ENCODE measurements at regions not wholly inside any gene's neighbourhood (a gene's known extent, or its start where the extent isn't known, plus 50 kb on each side); places are given as distances from the start of the nearest gene placed in this dataset.

- DNase-seq, result no peak
- TF ChIP-seq POLR2A (IDR thresholded peaks at IDR 0.05; ENCODE audit: low read length), result no peak
- TF ChIP-seq GATA1 (IDR thresholded peaks at IDR 0.05; ENCODE audit: low read depth, low read length), result no peak
These were observed 281.4 kb upstream of the VLDLR start for GRCh38 chr9:2340046-2340760.

- TF ChIP-seq GATA1 (IDR thresholded peaks at IDR 0.05; ENCODE audit: low read depth, low read length), result no peak
- no peak for TF ChIP-seq POLR2A (IDR thresholded peaks at IDR 0.05; ENCODE audit: low read length)
- DNase-seq, result no peak
These were observed 280.5 kb upstream of the VLDLR start for GRCh38 chr9:2341126-2341525.

DNA sequence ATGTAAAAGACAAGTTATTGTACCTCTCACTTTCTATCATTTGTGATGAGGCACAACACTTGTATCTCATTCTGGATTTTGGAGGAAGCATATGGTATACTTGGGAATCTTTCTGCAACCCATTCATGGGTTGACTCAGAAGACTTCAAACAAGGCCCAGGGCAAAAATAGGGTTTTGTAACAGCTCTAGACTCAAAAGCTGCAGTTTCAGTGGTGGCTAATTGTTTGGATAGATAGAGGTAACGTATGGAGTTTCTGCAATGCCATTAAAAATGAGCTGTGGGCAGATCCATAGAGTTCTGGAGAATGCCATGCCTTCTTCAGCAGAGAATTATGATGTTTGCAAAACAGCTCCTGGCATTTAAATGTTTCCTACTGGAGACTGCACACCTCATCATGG is 279.6 kb upstream of the VLDLR start:
- no peak for DNase-seq
- TF ChIP-seq POLR2A (IDR thresholded peaks at IDR 0.05; ENCODE audit: low read length) (no peak), GATA1 (IDR thresholded peaks at IDR 0.05; ENCODE audit: low read depth, low read length) (no peak)

DNA sequence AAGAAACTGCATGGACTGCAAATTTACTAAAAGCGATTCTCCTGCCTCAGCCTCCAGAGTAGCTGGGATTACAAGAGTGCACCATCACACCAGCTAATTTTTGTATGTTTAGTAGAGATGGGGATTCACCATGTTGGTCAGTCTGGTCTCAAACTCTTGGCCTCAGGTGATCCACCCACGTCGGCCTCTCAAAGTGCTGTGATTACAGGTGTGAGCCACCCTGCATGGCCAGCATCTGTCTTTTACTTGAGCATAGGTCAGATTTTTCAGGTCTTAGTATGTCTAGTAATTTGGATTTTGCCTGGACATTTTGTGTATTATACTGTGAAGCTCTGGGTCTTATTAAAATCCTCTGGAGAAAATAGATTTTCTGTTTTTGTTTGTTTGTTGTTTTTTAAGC is 277.8 kb upstream of the VLDLR start:
- no peak for DNase-seq
- TF ChIP-seq POLR2A (IDR thresholded peaks at IDR 0.05; ENCODE audit: low read length), result no peak
- TF ChIP-seq GATA1 (IDR thresholded peaks at IDR 0.05; ENCODE audit: low read depth, low read length), result no peak

DNA sequence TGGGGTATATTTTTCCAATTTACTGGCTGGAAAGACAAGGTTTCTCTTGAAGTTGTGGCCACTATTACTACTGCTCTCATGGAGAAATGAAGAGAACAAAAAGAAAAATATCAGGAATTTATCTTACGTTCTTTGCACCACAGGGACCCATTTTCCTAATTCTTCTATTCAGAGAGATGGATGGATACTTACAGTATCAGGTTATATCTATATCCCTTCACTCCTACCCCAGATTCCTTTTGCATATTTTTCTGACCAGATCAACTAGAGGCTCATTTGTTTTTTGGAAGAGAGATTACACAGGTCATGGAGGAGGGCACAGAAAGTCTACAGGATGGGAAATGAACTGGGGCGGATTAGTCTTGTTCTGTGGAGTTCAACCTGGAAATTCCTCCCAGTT is 277.2 kb upstream of the VLDLR start:
- DNase-seq, result no peak
- TF ChIP-seq GATA1 (IDR thresholded peaks at IDR 0.05; ENCODE audit: low read depth, low read length), result no peak
- TF ChIP-seq POLR2A (IDR thresholded peaks at IDR 0.05; ENCODE audit: low read length), result no peak

DNA sequence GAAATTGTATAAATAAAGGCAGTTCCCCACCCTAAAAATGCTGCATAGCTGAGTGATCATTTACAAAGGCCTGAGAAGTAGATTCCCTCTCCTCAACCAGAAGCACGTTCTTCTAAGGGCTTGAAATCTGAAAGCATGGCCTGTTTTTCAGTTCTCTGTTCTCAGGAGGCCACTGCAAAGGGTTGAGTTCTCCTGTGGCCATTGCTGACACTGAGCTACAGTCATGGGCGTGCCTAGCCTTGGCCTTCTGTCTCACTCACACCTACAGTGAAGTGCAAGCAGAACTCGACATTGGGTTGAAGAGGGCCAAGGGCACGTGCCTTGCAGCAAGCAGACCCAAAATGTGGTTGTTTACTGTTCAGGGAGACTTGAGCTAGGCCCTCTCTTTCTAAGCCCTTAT is 276.6 kb upstream of the VLDLR start:
- TF ChIP-seq GATA1 (IDR thresholded peaks at IDR 0.05; ENCODE audit: low read depth, low read length), result no peak
- no peak for TF ChIP-seq POLR2A (IDR thresholded peaks at IDR 0.05; ENCODE audit: low read length)
- no peak for DNase-seq

- TF ChIP-seq GATA1 (IDR thresholded peaks at IDR 0.05; ENCODE audit: low read depth, low read length) (no peak), POLR2A (IDR thresholded peaks at IDR 0.05; ENCODE audit: low read length) (no peak)
- no peak for DNase-seq
These were observed 275.2 kb upstream of the VLDLR start for GRCh38 chr9:2346277-2346913.

- TF ChIP-seq GATA1 (IDR thresholded peaks at IDR 0.05; ENCODE audit: low read depth, low read length) (no peak), POLR2A (IDR thresholded peaks at IDR 0.05; ENCODE audit: low read length) (no peak)
- no peak for DNase-seq
These were observed 270.3 kb upstream of the VLDLR start for GRCh38 chr9:2351324-2351723.

DNA sequence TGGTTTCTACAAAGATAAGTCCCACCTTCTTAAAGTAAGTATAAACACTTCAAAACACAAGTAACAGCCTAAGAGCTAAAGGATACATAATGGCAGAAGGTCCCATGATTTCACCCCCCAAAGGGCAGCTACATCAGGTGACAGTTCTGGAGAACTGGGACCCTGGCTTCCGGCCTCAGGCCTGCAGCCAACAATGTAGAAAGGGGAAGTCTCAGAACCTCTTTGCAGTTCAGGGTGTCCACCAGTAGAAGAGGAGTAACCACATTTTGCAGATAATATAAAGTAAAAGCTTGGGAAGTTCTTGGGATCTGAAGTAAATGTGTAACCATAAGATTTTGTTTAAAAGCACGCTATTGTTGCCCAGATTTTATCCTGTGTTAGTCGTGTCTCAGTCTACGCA is 267.4 kb upstream of the VLDLR start:
- TF ChIP-seq POLR2A (IDR thresholded peaks at IDR 0.05; ENCODE audit: low read length) (no peak), GATA1 (IDR thresholded peaks at IDR 0.05; ENCODE audit: low read depth, low read length) (no peak)
- DNase-seq, result no peak

GRCh38 chr9:2354856-2355696 is 266.5 kb upstream of the VLDLR start:
- TF ChIP-seq GATA1 (IDR thresholded peaks at IDR 0.05; ENCODE audit: low read depth, low read length) (no peak), POLR2A (IDR thresholded peaks at IDR 0.05; ENCODE audit: low read length) (no peak)
- no peak for DNase-seq

DNA sequence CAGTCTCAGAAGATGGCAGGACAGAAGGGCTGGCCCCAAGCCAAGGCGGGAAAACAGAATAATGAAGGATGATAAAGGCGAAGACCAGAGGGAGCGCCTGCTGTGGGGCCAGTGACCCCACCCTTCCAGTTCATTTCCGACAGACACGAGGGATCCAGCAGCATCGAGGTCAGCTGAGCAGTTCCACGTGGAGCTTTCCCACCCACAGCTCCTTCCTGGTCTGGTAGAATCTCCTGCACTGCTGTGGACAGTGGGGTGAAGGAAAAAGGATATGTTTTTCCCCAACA is 265.9 kb upstream of the VLDLR start:
- no peak for TF ChIP-seq POLR2A (IDR thresholded peaks at IDR 0.05; ENCODE audit: low read length)
- no peak for TF ChIP-seq GATA1 (IDR thresholded peaks at IDR 0.05; ENCODE audit: low read depth, low read length)
- DNase-seq, result no peak

DNA sequence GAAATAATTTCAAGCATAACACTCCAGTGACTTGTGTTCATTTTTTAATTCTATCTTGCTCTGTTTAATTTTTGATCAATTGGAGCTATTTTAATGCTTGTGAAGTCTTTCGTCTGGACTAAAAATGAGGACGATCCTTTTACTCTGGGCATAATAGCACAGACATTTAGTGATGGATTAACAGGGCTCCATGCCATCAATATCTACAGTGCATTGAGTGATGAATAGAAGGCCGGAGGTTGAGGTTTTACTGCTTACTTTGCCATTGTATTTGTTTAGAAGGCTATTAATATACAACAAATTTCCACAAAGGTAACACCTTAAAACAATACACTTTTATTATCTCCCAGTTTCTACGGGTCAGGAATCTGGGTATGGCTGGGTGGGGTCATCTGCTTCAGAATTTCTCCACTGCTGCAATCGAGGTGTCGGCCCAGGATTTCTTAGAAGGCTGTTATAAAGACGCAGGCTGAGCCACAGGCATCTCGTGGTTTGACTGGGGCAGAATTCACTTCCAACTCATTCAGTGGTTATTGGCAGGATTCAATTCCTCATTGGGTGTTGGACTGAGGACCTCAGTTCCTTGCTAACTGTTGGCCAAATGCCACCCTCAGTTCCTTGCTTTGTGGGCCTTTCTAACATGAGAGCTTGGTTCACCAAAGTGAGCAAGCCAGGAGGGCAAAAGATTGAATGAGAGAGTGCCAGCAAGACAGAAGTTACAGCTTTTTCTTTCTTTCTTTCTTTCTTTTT is 265.4 kb upstream of the VLDLR start:
- TF ChIP-seq GATA1 (IDR thresholded peaks at IDR 0.05; ENCODE audit: low read depth, low read length) (no peak), POLR2A (IDR thresholded peaks at IDR 0.05; ENCODE audit: low read length) (no peak)
- DNase-seq, result no peak

DNA sequence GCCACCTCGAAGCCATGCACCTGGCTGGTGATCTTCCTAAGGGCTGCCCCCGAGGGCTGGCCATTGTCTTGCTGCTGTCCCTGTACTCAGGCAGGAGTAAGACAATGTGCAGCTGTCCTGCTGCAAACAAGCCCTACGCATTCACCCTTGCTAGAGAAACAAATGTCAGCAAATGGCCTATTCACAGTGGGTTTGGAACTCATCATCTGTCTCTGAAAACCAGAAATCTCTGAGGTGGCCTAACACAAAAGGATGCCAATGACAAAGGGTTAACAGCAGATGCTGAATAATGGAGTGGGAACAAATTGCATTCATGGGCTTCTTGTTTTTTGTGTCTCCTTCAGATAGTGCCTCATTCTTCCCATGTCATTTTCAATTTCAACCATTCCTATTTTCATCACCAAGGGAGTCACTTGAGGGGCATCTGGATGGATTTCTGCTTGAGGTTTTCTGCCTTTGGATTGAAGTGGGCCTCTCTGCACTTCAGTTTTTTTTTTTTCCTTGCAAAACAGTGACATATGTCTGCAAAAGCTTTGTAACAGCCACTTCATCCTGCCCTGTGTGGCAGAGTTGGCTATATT is 261.6 kb upstream of the VLDLR start:
- no peak for TF ChIP-seq POLR2A (IDR thresholded peaks at IDR 0.05; ENCODE audit: low read length)
- no peak for TF ChIP-seq GATA1 (IDR thresholded peaks at IDR 0.05; ENCODE audit: low read depth, low read length)
- DNase-seq, result no peak

DNA sequence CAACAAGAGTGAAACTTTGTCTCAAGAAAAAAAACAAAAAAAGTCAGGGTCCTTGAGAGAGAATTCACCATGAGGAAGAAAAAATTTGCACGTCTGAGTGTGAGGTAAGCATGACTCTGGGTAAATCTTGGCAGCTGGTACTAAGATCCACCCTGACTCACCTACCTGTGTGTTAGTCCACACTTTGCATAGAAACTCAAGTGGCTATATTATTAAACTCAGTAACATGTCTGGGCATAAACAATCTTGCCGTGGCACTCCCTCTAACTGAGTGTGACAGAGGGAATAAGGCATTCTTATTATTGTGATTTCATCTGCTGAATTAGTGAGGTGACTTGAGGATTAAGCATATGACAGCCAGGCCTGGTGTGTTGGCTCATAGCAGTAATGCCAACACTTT is 259.4 kb upstream of the VLDLR start:
- DNase-seq, result no peak

More for the DNA sequence above, 259.4 kb upstream of the VLDLR start:
- TF ChIP-seq GATA1 (IDR thresholded peaks at IDR 0.05; ENCODE audit: low read depth, low read length) (no peak), POLR2A (IDR thresholded peaks at IDR 0.05; ENCODE audit: low read length) (no peak)
